ENCODE measurements at regions not wholly inside any gene's neighbourhood (a gene's known extent, or its start where the extent isn't known, plus 50 kb on each side); places are given as distances from the start of the nearest gene placed in this dataset.

DNA sequence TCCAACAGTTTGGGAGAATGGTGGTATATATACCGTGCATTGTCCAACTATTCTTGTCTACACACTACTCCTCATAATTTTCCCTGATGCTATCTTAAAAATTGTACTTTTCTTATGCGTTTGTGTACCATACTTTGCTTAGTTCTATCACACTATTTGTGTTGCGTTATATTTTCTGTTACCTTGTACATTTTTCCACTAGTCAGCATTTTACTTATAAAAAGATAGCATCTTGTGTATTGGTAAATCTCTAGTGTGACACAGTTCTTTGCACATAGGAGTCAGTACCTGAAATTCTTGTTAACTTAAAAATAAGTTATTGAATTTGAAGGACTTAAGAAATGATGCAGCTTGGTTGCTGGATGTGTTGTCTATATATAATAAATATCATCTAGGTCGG is 201.8 kb upstream of the LMO3 start:
- Histone ChIP-seq H3K4me2 (ENCODE audit: low read length) (no peak overlapping the region), H3K79me2 (ENCODE audit: insufficient read depth, low read depth, low read length) (no peaks in the 10 kb centered on the region), H3K27ac (ENCODE audit: low read depth, low read length, poor library complexity, severe bottlenecking) (no peak overlapping the region), H3K9me3 (ENCODE audit: low read length) (no peaks in the 10 kb centered on the region), H3K4me3 (ENCODE audit: low read depth, low read length, poor library complexity, severe bottlenecking) (no peak overlapping the region), H3K9me2 (ENCODE audit: insufficient read depth, low read length) (no peaks in the 10 kb centered on the region), H3K4me1 (ENCODE audit: insufficient read depth, low read length, poor library complexity, severe bottlenecking) (no peaks in the 10 kb centered on the region), H4K20me1 (ENCODE audit: insufficient read depth, low read length) (no peaks in the 10 kb centered on the region), H3K36me3 (ENCODE audit: insufficient read depth, low read length) (no peaks in the 10 kb centered on the region), H2AFZ (ENCODE audit: low read length) (no peak overlapping the region)
- no TSS peak for BruUV-seq (replicated peaks)
- intact Hi-C loops (cut with micrococcal nuclease; ENCODE audit: unreplicated experiment): no loop called here
- CTCF ChIA-PET (ENCODE audit: unreplicated experiment): no interaction called here
- TF ChIP-seq EZH2phosphoT487 (IDR thresholded peaks at IDR 0.05; ENCODE audit: borderline replicate concordance, low read depth, low read length): no peak
- TF ChIP-seq, protein P1, sequence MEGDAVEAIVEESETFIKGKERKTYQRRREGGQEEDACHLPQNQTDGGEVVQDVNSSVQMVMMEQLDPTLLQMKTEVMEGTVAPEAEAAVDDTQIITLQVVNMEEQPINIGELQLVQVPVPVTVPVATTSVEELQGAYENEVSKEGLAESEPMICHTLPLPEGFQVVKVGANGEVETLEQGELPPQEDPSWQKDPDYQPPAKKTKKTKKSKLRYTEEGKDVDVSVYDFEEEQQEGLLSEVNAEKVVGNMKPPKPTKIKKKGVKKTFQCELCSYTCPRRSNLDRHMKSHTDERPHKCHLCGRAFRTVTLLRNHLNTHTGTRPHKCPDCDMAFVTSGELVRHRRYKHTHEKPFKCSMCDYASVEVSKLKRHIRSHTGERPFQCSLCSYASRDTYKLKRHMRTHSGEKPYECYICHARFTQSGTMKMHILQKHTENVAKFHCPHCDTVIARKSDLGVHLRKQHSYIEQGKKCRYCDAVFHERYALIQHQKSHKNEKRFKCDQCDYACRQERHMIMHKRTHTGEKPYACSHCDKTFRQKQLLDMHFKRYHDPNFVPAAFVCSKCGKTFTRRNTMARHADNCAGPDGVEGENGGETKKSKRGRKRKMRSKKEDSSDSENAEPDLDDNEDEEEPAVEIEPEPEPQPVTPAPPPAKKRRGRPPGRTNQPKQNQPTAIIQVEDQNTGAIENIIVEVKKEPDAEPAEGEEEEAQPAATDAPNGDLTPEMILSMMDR (conservative IDR thresholded peaks at IDR 0.05; ENCODE audit: low read length): no peak
- POLR2A ChIA-PET: no interaction called here
- no peak for DNase-seq (ENCODE audit: low spot score)

GRCh38 chr12:16796168-16796567 is 190.2 kb upstream of the LMO3 start:
- no peaks in the 10 kb centered on the region for H3K79me2 ChIP-seq (ENCODE audit: insufficient read depth, low read depth, low read length)
- ChIA-PET POLR2A (no interaction called here), CTCF (ENCODE audit: unreplicated experiment) (no interaction called here)
- H3K27ac ChIP-seq (ENCODE audit: low read depth, low read length, poor library complexity, severe bottlenecking): no peak overlapping the region
- no peaks in the 10 kb centered on the region for H3K36me3 ChIP-seq (ENCODE audit: insufficient read depth, low read length)
- intact Hi-C loops (cut with micrococcal nuclease; ENCODE audit: unreplicated experiment): no loop called here
- no peak for TF ChIP-seq EZH2phosphoT487 (IDR thresholded peaks at IDR 0.05; ENCODE audit: borderline replicate concordance, low read depth, low read length)
- TF ChIP-seq, protein P1 (conservative IDR thresholded peaks at IDR 0.05; ENCODE audit: low read length): no peak
- no peaks in the 10 kb centered on the region for H3K4me1 ChIP-seq (ENCODE audit: insufficient read depth, low read length, poor library complexity, severe bottlenecking)
- H3K4me3 ChIP-seq (ENCODE audit: low read depth, low read length, poor library complexity, severe bottlenecking): no peak overlapping the region
- no peaks in the 10 kb centered on the region for H4K20me1 ChIP-seq (ENCODE audit: insufficient read depth, low read length)
- no peak overlapping the region for H3K4me2 ChIP-seq (ENCODE audit: low read length)
- no TSS peak for BruUV-seq (replicated peaks)
- H2AFZ ChIP-seq (ENCODE audit: low read length): no peak overlapping the region
- no peaks in the 10 kb centered on the region for H3K9me3 ChIP-seq (ENCODE audit: low read length)
- no peaks in the 10 kb centered on the region for H3K9me2 ChIP-seq (ENCODE audit: insufficient read depth, low read length)
- DNase-seq (ENCODE audit: low spot score): no peak

DNA sequence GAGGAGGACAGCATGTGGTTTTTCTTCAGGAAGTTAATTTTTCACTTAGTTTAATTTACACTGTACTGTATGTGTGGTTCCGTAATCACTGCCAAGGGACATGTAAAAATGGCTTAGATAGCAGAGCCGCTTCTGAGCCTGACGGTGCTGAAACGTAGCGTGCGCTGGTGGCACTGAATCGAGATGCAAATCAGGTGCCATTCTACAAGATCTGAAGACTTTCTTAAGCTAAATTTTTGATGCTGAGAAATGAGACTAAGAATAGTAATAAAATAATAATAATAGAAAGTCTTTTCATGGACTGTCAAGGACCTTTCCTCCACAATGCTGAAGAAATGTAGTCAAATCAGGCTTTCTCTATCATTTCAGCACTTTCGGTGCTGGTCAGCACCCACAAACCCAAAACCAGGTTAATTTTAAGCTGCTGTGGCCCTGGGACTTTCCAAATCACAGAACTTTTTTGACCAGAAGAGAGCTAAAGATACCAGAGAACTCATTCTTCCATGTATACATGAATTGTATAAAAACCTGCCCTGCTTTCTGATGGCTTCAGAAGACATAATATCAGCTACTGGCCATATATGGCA is 183.3 kb upstream of the LMO3 start:
- H3K36me3 ChIP-seq (ENCODE audit: insufficient read depth, low read length): no peaks in the 10 kb centered on the region
- H3K27ac ChIP-seq (ENCODE audit: low read depth, low read length, poor library complexity, severe bottlenecking): no peak overlapping the region
- H3K4me1 ChIP-seq (ENCODE audit: insufficient read depth, low read length, poor library complexity, severe bottlenecking): no peaks in the 10 kb centered on the region
- ChIA-PET POLR2A (no interaction called here), CTCF (ENCODE audit: unreplicated experiment) (no interaction called here)
- H3K79me2 ChIP-seq (ENCODE audit: insufficient read depth, low read depth, low read length): no peaks in the 10 kb centered on the region
- no peak overlapping the region for H2AFZ ChIP-seq (ENCODE audit: low read length)
- no peak overlapping the region for H3K4me2 ChIP-seq (ENCODE audit: low read length)
- H3K9me3 ChIP-seq (ENCODE audit: low read length): no peaks in the 10 kb centered on the region
- no peaks in the 10 kb centered on the region for H3K9me2 ChIP-seq (ENCODE audit: insufficient read depth, low read length)
- TF ChIP-seq EZH2phosphoT487 (IDR thresholded peaks at IDR 0.05; ENCODE audit: borderline replicate concordance, low read depth, low read length): no peak
- TF ChIP-seq, protein P1 (conservative IDR thresholded peaks at IDR 0.05; ENCODE audit: low read length): no peak
- no peak overlapping the region for H3K4me3 ChIP-seq (ENCODE audit: low read depth, low read length, poor library complexity, severe bottlenecking)
- BruUV-seq (replicated peaks): no TSS peak
- DNase-seq (ENCODE audit: low spot score): no peak
- H4K20me1 ChIP-seq (ENCODE audit: insufficient read depth, low read length): no peaks in the 10 kb centered on the region
- intact Hi-C loops (cut with micrococcal nuclease; ENCODE audit: unreplicated experiment): no loop called here
